A673 (cell line): ENCODE measurements at regions not wholly inside any gene's neighbourhood (a gene's known extent, or its start where the extent isn't known, plus 50 kb on each side); places are given as distances from the start of the nearest gene placed in this dataset.

Experiments used
- EZH2 ChIP-seq: fragments of 200-600 bp; sonication (generic); IDR thresholded peaks from 2 replicates; pipeline ENCODE4 v1.6.1; 2017; ENCODE audit warnings: borderline replicate concordance, low read depth, mild to moderate bottlenecking, mixed read lengths, antibody characterized with exemption, low read length; ENCODE audit not compliant: poor library complexity, severe bottlenecking
- TF ChIP-seq, protein P1 (sequence below): fragments of 300-800, 200-600 bp; sonication (generic); conservative IDR thresholded peaks from 2 replicates; pipeline ENCODE4 v1.5.1; 2017; ENCODE audit warnings: low read depth, mild to moderate bottlenecking, antibody characterized with exemption, low read length, moderate library complexity, mixed read lengths

DNA sequence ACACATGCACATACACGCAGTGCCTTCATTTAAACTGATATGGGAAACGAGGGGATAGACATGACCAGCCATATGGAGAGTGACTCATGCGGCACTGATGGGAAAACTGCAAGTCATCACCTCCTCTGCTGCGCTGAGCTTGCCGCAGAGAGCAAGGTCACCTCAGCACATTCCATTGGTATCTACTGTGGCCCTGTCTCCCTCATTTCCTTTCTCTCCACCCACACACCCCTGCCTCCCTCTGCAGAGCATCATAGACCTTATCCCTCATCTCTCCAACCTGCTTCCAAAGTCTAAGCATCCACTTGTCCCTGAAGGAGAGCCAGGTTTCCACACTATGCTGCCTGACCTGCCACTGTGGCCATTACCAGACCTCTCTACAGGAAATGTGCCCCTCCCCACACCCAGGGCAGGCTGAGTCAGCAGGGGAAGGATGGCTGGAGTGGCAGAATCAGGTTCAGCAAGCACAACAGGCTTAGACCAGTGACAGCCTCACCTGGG, 116.9 kb upstream of the SNX19 start:
- TF ChIP-seq, protein P1, sequence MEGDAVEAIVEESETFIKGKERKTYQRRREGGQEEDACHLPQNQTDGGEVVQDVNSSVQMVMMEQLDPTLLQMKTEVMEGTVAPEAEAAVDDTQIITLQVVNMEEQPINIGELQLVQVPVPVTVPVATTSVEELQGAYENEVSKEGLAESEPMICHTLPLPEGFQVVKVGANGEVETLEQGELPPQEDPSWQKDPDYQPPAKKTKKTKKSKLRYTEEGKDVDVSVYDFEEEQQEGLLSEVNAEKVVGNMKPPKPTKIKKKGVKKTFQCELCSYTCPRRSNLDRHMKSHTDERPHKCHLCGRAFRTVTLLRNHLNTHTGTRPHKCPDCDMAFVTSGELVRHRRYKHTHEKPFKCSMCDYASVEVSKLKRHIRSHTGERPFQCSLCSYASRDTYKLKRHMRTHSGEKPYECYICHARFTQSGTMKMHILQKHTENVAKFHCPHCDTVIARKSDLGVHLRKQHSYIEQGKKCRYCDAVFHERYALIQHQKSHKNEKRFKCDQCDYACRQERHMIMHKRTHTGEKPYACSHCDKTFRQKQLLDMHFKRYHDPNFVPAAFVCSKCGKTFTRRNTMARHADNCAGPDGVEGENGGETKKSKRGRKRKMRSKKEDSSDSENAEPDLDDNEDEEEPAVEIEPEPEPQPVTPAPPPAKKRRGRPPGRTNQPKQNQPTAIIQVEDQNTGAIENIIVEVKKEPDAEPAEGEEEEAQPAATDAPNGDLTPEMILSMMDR = no peak
- TF ChIP-seq EZH2 = no peak
